Kidney (tissue), 13 donors: ENCODE measurements at regions not wholly inside any gene's neighbourhood (a gene's known extent, or its start where the extent isn't known, plus 50 kb on each side); places are given as distances from the start of the nearest gene placed in this dataset.

ENCODE experiments used
- DNase-seq, 5 donors: peaks; one replicate each; pipeline ENCODE4 v3.0.0-alpha.2; 2013 to 2020
- FAIRE-seq: peaks from 2 replicates; lab custom pipeline; 2012; peaks lifted over from hg19 to GRCh38; lab: Jason Lieb, UNC
- H3K27ac ChIP-seq, 2 donors: one replicate each; pipeline ENCODE4 v1.7.0; 2013; ENCODE audit warnings: low read depth in 2 of 2, low read length in 2 of 2, inconsistent platforms in 1 of 2
- H3K27me3 ChIP-seq: one replicate; pipeline ENCODE4 v1.7.1; 2013; ENCODE audit warnings: low read length, inconsistent platforms; ENCODE audit not compliant: control insufficient read depth, insufficient read depth
- H3K36me3 ChIP-seq, 3 donors: one replicate each; pipeline versions ENCODE4 v1.7.0 to v1.7.1; 2013; ENCODE audit warnings: low read length in 3 of 3, control low read depth in 1 of 3, inconsistent platforms in 1 of 3; ENCODE audit not compliant: insufficient read depth in 3 of 3, control insufficient read depth in 2 of 3
- H3K4me1 ChIP-seq, 3 donors: one replicate each; pipeline versions ENCODE4 v1.7.0 to v1.7.1; 2013; ENCODE audit warnings: low read length in 3 of 3, inconsistent platforms in 1 of 3, low read depth in 1 of 3; ENCODE audit not compliant: control insufficient read depth in 2 of 3, insufficient read depth in 2 of 3
- H3K4me3 ChIP-seq, 3 donors: one replicate each; pipeline versions ENCODE4 v1.7.0 to v1.8.1; 2013; ENCODE audit warnings: low read length in 3 of 3, control low read depth in 1 of 3, inconsistent platforms in 1 of 3
- H3K9ac ChIP-seq, 3 donors: one replicate each; pipeline versions ENCODE4 v1.7.0 to v1.7.1; 2013; ENCODE audit warnings: low read length in 3 of 3, control low read depth in 1 of 3, inconsistent platforms in 1 of 3
- H3K9me3 ChIP-seq, 3 donors: one replicate each; pipeline versions ENCODE4 v1.7.0 to v1.7.1; 2013; ENCODE audit warnings: low read length in 3 of 3, control low read depth in 1 of 3, inconsistent platforms in 1 of 3; ENCODE audit not compliant: control insufficient read depth in 2 of 3, insufficient read depth in 1 of 3
- intact Hi-C: fragments of 100-400 bp; cut with DNase I; formaldehyde crosslinking; loops from one replicate; pipeline ENCODE4 v1.11.1; 2022
- TF ChIP-seq, protein P1 (sequence below): IDR thresholded peaks from 3 replicates; pipeline ENCODE4 v1.5.1; 2012; ENCODE audit warnings: mild to moderate bottlenecking, moderate library complexity, borderline replicate concordance; ENCODE audit not compliant: insufficient read depth; ENCODE audit errors: extremely low read depth
- donor health status: control.
- donor health status: control.
- donor health status: control.
- donor health status: control.
- donor health status: control.
- donor health status: DM: yes; HTN: yes; CAD: no.
- donor health status: Normal renal cell carcinoma (clear cell type).

DNA sequence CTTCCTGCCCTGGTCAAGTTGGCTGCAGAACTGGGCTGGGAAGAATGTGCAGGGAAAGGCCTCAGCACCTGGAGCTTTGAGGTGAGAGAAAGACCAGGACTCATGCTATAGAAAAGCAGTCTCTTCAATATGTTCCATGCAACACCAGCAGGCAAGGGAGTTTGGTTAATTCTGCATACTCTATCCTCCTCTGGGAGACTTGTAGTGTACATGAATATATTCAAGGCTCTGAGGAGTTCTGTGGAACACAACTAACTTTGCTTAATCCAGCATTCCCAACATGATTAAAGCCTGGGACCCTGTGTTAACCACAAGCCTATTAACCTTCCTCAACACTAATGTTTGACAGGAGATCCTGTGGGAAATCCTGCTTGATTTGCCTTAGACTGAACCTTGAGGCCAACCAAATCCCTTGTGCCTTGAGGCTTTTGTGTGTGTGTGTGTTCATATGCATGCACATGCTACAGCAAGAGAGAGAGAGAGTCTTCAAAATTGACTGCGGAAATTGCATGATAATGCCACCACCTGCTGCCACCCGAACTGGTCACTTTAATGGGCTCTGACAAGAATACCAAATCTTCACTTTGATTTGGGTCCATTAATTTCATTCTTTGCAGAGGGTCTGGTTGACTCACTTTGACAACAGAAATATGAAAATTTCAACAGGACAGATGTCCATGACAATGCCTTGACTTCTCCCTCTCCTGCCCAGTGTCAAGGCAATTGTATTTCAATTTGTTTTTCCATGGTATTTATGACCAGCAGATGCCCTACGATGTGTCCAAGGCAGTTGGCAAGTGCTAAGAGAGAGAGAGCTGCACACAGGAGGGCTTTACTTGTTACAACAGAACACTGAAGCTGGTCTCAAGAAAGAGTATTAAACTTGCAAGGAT is 238.2 kb upstream of the ZBED5 start:
- Histone ChIP-seq H3K9me3 (peaks cover 0 to 10% (median 3%) of the 10 kb centered on the region in 3 donors), H3K27me3 (no peaks in the 10 kb centered on the region), H3K36me3 (no peaks in the 10 kb centered on the region), H3K4me1 (no peaks in the 10 kb centered on the region), H3K9ac (no peak overlapping the region), H3K4me3 (no peak overlapping the region), H3K27ac (no peak overlapping the region)
- TF ChIP-seq, protein P1, sequence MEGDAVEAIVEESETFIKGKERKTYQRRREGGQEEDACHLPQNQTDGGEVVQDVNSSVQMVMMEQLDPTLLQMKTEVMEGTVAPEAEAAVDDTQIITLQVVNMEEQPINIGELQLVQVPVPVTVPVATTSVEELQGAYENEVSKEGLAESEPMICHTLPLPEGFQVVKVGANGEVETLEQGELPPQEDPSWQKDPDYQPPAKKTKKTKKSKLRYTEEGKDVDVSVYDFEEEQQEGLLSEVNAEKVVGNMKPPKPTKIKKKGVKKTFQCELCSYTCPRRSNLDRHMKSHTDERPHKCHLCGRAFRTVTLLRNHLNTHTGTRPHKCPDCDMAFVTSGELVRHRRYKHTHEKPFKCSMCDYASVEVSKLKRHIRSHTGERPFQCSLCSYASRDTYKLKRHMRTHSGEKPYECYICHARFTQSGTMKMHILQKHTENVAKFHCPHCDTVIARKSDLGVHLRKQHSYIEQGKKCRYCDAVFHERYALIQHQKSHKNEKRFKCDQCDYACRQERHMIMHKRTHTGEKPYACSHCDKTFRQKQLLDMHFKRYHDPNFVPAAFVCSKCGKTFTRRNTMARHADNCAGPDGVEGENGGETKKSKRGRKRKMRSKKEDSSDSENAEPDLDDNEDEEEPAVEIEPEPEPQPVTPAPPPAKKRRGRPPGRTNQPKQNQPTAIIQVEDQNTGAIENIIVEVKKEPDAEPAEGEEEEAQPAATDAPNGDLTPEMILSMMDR = no peak
- intact Hi-C loops = no loop called here
- no peak for FAIRE-seq
- DNase-seq = no peak

DNA sequence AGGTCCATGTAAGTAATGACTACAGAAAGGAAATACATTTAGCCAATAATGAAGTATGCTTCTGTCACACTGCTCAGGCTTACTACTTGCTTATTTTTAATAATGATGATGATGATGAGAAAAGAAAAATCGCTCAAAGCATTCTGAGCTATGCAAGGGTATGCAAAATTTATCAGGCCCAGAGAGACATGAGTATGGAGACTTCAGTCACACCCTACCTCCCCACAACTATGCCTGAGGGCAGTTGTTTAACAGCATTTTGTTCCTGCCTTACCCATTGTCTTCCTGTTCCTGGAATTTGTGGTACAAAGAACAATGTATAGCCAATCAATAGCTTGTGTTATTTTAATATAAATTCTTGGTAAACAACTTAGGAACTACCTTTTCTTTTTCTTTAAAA is 232.6 kb upstream of the ZBED5 start:
- TF ChIP-seq, protein P1 = no peak
- peaks cover 0 to 10% (median 3%) of the 10 kb centered on the region in 3 donors for H3K9me3 ChIP-seq
- intact Hi-C loops = no loop called here
- no peak overlapping the region for H3K4me3 ChIP-seq
- no peak for DNase-seq
- no peaks in the 10 kb centered on the region for H3K27me3 ChIP-seq
- FAIRE-seq = no peak
- H3K9ac ChIP-seq = no peak overlapping the region
- H3K36me3 ChIP-seq = no peaks in the 10 kb centered on the region
- H3K4me1 ChIP-seq = no peaks in the 10 kb centered on the region
- H3K27ac ChIP-seq = no peak overlapping the region

DNA sequence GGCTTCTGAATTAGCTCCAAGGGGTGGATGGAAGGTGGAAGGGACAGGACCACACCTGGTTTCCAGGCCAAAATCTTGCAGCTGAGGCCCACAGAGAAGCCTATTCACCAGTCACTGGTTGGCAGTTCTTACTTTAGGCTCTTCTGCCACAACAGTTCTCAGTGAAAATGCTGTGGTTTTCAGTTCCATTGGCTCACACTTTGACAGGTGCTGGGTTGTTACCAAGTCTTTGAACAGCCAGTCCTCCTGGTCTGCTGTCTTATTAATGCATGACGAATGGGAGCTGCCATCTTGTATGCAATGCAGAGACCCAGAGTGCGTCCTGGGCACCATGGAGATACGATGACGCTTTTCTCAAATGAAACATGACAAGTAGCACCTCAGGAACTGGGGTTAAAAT is 232.0 kb upstream of the ZBED5 start:
- H3K27ac ChIP-seq = no peak overlapping the region
- H3K4me1 ChIP-seq = no peaks in the 10 kb centered on the region
- TF ChIP-seq, protein P1 = no peak
- peaks cover 0 to 10% (median 3%) of the 10 kb centered on the region in 3 donors for H3K9me3 ChIP-seq
- no peaks in the 10 kb centered on the region for H3K36me3 ChIP-seq
- no peaks in the 10 kb centered on the region for H3K27me3 ChIP-seq
- no peak for DNase-seq
- H3K4me3 ChIP-seq = no peak overlapping the region
- no peak overlapping the region for H3K9ac ChIP-seq
- intact Hi-C loops = no loop called here
- no peak for FAIRE-seq
